HG02798 (cell line): ENCODE measurements at regions not wholly inside any gene's neighbourhood (a gene's known extent, or its start where the extent isn't known, plus 50 kb on each side); places are given as distances from the start of the nearest gene placed in this dataset.
A peak's percentile ranks its signal among the peaks of the same experiment; 100 is the strongest.

ENCODE experiments used
- ATAC-seq: cut with Tn5 transposase; IDR thresholded peaks from one replicate; pipeline ENCODE4 v1.9.1; 2021; ENCODE audit warnings: mild to moderate bottlenecking; ENCODE audit not compliant: unreplicated experiment, poor library complexity

DNA sequence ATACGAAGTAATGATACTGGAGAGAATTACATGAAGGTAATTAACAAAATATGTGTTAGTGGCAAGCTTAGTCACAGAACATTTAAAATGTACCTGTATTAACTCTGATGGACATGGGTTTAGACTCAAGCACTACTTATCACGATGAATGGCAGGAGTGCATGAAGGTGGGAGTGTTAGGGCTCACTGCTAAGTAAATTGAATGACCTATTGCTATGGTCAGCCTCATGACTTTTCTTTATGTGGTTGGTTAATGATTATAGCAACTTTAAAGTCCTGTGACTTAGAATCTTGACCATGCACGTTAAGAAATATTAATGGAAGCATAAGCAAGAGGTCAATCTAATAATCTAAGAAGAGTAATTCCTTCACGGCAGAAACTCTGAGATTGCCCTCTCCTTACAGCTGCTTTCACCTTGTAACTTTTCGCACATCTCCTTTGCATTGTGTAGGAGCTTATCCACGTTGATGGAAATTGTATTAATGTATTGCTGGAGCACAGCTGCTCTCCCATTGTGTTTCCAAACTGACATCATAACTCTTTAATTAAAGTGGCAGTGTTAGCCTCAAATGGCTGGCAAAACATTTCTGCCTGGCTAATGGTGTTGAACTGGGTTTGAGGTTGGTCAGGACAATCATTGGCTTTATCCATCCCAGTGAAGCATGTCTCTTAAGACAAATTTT, 114.5 kb downstream of the RXFP2 start:
- ATAC-seq, result no peak

DNA sequence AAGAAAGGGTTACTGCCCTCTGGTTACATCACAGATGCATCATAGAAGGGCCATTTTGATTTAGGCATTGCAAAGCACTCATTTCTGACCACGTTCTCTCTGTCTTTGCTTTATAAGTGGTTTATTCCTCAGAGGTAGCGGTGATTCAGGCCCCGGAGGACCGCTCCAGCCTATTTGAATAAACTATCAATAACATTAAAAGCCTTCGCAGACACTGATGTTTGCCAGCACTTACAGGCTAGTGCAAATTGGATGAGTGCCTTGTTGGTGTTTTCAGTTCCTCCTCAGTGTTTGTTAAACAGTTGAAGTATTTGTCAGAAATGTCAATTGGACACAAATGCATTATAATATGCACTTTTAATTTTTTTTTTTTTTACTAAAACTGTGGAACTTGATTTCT, 120.2 kb downstream of the RXFP2 start:
- peak; percentile 71 for ATAC-seq

DNA sequence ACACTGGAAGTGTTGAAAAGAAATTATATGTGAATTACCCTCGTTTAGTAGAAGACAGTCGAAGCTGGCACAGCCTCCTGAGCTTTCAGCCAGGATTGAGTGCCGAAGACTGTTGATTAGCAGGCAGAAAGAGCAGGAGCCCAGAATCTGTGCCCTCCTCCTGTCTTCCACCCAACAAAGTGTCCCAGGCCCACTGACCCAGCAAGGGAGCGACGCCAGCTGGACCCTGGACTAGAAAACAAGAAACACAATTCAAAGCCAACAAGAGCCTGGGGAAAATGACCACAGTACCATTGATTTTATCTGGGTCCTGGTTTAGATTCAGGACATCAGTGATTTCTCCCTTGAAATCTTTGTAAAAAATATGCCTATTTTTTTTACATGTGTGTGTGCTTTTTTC, 120.7 kb downstream of the RXFP2 start:
- no peak for ATAC-seq

DNA sequence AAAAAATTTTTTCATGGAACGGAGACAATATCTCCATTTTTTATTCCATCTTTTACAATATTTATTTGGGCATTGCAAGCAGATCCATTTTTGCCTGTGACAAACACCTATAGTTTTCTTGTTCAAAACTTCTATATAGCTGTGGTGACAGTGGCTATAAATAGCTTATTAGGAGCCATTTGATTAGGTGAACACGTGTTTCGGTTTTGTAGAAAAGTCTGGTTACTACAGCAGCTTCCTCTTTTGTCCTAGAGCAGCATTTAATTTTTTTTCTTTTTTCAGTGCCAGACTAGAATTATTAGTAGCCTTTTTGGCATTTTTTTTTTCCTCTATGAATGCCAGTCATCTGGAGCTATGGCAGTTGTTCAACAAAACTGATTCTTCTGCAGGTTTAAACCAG, 123.5 kb downstream of the RXFP2 start:
- ATAC-seq, result peak; percentile 35

DNA sequence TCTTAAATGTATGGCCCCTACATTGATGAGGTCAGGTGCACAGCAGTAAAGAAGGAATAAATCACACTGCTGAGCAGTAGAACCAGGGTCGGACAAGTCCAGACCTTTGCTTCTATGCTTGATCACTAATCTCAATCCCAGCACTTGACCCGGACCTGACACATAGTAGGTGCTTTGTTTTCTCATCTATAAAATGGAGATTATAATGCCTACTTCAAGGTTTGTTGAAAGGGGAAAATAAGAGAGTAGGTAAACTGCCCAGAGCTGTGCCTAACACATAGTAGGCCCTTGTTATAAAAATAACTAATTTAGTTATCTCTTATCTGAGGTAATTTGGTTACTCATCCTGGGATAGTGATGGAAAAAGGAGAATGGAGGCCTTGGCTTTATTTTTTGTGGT, 125.0 kb downstream of the RXFP2 start:
- no peak for ATAC-seq

DNA sequence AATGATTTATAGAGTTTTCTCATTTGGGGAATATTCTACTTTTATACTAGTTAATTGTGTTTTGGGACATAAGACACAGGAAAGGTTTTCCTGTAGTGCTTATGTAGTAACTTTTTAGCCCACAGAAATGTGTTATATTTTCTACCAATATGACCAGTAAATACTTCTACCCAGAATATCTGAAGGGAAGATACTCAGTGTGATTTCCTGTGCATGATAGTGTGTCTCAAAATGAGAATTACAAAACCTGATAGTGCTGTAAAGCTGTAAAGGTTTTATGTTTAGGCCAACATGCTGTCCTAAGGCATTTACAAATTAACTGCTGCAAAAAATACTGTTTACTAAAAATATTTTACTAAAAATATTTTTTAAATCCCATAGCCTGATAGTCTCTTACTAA, 126.8 kb downstream of the RXFP2 start:
- no peak for ATAC-seq

DNA sequence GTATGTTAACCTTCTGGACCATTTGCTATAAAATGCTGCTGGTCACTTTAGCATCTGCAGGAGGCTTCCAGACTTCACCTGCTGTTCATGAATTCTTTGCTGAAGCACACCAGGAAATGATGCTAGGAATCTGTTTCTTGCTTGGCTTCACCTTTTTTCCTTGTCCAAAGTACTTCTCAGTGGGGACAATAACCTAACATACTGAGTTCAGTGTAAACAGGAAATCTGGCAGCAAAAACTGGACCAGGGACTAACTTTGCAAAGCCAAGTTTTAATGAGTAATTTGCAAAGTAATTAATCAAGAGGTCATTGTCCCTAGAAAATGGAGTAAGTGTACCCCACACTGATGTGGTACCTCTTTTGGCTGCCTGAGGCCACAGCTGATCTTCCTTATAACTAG, 128.4 kb downstream of the RXFP2 start:
- no peak for ATAC-seq

DNA sequence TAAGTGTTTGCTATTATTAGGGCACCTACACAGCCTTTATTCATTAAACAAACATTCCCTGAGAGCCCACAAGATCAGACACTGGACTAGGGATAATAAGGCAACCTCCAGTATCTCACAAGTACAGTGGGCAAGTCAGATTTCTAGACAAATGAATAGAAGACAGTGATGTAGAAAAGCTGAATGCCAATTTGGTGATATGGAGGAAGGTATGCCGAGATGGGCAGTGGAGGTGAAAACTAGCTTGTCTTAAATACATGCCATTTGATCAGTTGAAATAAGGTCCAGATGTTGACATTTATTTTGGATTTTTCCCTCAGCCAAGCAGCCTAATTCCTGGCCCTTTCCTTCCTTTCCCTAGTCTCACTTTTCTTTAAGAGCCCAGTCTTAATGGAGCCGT, 130.3 kb downstream of the RXFP2 start:
- no peak for ATAC-seq

DNA sequence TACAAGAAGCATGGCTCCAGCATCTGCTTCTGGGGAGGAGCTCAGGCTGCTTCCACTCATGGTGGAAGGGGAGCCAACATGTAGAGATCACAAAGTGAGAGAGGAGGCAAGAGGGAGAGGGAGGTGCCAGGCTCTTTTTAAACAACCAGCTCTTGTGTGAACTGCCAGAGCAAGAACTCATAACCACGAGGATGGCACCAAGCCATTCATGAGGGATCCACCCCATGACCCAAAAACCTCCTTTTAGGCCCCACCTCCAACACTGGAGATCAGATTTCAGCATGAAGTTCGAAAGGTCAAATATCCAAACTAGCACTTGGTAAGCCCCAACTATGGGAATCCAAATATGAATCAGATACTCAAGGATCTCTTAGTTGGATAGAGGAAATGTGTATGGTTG, 131.2 kb downstream of the RXFP2 start:
- no peak for ATAC-seq

DNA sequence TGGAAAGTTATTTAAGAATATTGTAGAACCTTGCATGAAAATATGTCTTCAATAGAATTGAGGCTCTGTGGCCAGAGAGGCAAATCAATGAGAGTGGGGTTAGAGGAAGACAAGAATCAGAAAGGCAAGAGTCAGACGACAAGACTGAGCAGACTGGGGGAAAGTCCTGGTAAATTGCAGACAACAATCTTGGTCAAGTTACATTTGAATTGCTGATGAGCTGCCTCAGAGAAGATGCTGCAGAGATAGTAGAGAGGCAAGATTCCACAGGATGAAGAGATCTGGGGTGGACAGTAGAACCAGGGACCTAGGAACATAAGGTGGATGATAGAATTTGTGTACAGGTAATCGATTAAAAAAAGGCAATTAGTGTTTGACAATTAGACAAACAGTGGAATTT, 133.8 kb downstream of the RXFP2 start:
- no peak for ATAC-seq

DNA sequence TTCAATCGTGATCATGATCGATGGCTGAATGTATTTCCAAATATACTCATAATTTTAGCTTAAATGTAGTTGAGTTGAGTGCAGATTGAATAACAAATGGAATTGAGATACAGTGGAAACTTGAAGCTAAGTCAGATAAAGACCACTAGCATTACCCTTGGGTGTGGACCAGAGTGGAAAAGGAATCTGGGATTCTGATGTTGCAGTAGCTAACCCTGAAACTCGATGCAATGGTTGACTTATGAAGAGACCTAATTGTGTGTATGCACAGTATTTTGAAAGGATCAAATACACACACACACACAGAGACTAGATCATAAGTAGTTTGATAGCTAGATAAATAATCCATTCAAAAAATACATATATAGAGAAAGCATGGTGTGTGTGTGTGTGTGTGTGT, 135.8 kb downstream of the RXFP2 start:
- ATAC-seq, result no peak

DNA sequence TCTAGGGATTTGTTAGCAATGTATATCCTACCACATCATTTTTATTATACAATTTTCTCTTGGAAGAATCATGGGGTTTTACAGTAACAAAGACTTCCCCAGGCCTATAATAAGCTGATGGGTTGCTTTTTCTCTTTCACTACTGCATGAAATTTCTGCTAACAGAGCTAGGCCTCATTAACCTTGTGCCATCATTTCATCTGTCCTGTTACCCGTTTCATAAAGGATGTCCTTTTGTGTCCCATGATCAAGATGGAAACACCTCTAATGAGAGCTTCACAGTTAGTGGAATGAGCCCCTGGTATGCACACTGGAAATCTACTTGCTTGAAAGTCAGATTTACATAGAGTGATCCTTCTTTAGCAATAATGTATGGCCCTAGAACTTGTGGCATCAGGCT, 138.7 kb downstream of the RXFP2 start:
- ATAC-seq, result no peak

DNA sequence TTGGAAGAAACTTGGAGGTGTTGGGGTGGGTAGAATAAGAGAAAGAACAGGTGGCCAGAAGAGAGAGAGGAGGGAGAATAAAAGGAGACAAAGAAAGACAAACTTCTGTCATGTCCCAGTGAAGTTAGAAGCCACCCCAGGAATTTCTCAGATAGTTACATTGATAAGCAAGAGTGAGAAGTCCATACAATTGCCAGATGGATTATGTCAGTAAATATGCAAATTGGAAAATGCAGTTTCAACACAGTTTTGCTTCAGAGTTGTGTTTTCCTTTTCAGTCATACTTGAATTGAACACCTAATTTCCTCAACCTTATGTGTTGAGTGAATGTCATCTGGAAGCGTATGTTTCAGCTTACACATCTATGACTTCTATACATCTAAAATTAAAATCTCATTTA, 139.2 kb downstream of the RXFP2 start:
- peak; percentile 42 for ATAC-seq

DNA sequence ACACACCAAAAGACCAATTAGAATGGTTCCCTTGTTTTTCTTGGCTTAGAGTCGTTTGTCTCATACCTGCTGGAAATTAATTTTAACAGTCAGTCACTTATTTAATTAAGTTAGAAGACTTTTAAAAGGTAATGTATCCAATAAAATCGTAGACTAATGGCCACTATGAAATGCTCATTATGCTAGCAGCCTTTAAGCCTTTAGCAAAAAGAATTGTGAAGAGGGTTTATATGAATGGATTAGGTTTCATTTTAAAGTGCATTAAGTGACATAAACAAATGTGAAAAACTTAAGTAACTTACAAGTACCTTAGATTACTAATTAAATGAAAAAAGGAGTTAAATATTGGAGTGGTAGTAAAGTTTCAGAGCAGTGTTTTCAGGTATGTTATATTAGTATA, 139.6 kb downstream of the RXFP2 start:
- no peak for ATAC-seq

DNA sequence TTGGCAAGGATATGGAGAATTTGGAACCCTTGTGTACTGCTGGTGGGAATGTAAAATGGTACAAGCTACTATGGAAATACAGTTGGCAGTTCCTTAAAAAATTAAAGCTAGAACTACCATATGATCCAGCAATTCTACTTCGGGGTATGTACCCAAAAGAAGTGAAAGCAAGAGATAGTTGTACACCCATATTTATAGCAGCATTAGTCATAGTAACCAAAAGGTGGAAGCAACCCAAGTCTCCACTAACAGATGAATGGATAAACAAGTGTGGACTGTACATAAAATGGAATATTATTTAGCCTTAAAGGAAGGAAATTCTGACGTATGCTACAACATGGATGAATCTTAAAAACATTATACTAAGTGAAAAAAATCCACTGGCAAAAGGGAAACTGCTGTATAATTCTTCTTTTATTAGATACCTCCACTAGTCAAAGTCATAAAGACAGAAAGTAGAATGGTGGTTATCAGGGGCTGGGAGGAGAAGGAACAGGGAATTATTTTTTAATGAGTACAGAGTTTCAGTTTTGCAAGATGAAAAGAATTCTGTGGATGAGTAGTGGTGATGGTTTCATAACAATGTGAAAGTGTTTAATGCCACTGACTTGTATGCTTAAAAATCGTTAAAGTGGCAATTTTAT, 141.6 kb downstream of the RXFP2 start:
- peak; percentile 47 for ATAC-seq

DNA sequence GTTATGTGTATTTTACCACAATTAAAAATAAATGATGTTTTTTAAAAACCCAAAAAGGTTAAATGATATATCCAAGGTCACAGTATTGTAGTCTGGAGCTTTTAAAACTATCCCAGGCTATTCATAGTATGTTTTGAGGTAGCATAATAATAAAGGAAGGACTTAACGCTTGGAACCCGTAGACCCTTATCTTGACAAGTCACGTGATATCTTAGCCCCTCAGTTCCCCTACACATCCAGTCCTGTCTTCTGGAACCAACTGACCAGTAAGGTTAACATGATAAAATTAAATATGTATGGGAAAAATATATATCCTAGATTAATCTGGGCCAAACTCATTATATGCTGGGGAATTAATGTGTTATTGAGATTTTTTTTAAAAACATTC, 142.2 kb downstream of the RXFP2 start:
- ATAC-seq, result no peak

DNA sequence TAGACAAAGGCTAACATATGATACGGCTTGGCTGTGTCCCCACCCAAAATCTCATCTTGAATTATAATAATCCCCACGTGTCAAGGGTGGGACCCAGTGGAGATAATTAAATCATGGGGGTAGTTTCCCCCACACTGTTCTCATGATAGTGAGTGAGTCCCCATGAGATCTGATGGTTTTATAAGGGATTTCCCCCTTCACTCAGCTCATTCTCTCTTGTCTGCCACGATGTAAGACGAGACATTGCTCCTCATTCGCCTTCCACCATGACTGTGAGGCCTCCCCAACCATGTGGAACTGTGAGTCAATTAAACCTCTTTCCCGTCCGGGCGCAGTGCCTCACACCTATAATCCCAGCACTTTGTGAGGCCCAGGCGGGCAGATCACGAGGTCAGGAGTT, 143.5 kb downstream of the RXFP2 start:
- no peak for ATAC-seq

DNA sequence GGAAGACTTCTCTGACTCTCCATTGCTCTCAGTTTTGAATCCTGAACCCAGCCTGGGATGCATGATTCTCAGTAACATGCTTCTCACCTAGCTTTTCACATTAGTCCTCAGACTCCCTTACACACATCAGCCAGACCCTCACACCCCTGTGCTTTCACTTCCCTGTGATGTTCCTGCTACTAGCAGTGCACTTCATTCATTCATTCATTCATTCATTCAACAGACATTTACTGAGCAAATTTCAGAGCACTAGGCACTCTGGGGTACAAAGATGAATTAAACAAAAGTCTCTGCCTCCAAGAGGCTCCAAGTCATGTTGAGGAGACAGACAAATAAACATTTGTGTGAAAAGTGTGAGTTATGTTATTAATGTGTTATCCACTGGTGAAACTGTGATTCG, 145.2 kb downstream of the RXFP2 start:
- ATAC-seq, result no peak

DNA sequence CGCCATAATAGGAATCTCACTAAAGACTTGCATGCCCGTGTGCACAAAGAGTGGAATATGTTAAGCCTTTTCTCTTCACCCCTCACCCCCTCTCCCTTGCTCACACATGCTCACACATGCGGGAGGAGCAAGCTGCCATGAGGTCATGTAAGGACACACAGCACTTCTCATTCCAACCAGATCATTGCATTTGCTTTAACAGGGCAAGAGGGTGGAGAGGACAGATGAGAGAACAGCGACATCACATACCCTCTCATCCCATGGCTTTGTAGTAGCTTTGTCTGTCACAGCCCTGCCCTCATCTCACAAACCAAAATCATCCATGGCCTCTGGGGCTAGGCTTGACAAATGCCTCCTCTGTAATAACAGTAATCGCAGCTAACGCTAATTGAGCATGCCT, 145.6 kb upstream of the FRY start:
- ATAC-seq, result no peak

DNA sequence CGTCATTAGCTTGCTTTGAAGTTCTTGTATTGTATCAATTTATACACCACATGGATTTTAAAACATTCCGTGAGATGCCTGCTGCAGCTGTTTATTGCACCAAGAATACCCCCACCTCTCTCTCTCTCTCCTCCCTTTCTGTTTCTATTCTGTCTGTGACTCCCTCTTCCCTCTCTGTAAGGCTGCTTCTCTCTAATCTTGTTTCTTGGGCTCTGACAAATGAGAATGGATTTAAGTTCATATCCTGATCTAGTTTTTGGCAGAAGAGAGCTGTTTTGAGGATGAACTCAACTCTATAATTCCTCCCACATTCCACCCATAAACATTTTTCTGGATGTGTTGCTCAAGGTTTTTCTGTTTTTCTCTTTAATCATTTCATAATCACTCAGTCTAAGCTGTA, 144.3 kb upstream of the FRY start:
- no peak for ATAC-seq

DNA sequence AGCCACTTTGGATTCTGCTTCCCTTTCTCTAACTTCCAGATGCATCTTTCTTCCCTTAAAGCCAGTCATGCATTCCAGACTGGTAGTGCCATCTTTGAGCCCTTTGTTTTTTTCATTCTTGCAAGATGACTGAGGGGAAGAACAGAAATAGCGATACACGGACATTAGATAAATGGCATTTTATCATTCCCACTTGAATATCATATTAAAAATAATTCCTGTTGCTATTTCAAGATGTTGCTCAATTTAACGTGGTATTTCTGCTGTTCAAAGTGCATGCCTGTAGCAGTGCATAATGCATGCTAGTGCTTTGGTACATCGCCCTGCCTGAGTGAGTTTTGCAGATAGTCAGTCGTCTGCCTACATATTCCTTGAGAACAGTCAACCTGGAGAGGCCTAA, 140.6 kb upstream of the FRY start:
- no peak for ATAC-seq

DNA sequence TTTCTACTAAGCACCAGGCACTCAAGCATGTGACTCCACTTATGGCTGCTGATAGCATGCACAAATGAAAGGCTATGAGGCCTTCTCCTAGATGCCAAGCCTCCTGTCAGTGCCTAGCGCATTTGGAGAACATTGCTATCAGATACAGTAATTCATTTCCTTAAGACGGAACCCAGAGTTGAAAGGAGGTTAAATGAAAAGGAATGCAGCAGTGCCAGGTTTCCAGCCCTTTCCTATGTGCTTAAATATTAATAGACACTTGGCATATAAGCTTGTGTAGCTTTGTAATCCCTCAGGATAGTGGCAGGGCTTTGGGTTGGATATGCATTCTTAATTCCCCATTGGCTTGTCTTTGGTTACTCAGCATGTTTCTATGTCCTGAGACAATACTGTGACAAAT, 140.1 kb upstream of the FRY start:
- ATAC-seq, result no peak
